ENCODE measurements at regions not wholly inside any gene's neighbourhood (a gene's known extent, or its start where the extent isn't known, plus 50 kb on each side); places are given as distances from the start of the nearest gene placed in this dataset.
"Not testable (repeated sequence)": the region's sequence is repeated elsewhere in the genome, so short reads cannot be mapped to it uniquely, and the experiment has no call there.

DNA sequence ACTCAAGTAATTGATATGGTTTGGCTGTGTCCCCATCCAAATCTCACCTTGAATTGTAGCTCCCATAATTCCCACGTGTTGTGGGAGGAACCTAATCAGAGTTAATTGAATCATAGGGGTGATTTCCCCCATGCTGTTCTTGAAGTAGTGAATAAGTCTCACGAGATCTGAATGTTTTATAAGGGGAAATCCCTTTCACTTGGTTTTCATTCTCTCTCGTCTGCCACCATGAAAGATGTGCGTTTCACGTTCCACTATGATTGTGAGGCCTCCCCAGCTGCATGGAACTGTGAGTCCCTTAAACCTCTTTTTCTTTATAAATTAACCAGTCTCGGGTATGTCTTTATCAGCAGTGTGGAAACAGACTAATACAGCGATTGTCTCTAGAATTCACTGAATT is 135.4 kb downstream of the BACH1 start (continued):
- TF ChIP-seq ATF7 (IDR thresholded peaks at IDR 0.05) (no peak), ATF7 (CRISPR knock-in tag; IDR thresholded peaks at IDR 0.05) (no peak), ZNF678 (CRISPR knock-in tag; IDR thresholded peaks at IDR 0.05) (no peak), TBX2 (CRISPR knock-in tag; IDR thresholded peaks at IDR 0.05; ENCODE audit: borderline replicate concordance) (no peak)

- H4K20me1 ChIP-seq (ENCODE audit: insufficient read depth, low read length); FAIRE-seq; H3K79me2 ChIP-seq (ENCODE audit: insufficient read depth, low read length); in situ Hi-C loops (cut with HindIII; ENCODE audit: extremely low pct_ligation_motif_present, low pct_unique_long_range_greater_than_20kb); H3K4me3 ChIP-seq (replicated peaks in 1 of 3; ENCODE audit: insufficient read depth in 1 of 3, low read depth in 2 of 3, low read length in 3 of 3); H3K4me1 ChIP-seq (ENCODE audit: insufficient read depth, low read length); H3K4me2 ChIP-seq (ENCODE audit: low read depth, low read length); H3K36me3 ChIP-seq (replicated peaks in 1 of 2; ENCODE audit: control insufficient read depth in 1 of 2, insufficient read depth in 2 of 2, low read length in 2 of 2); POLR2A ChIA-PET; H3K9me3 ChIP-seq (ENCODE audit: low read length); H3K9ac ChIP-seq (ENCODE audit: insufficient read depth, low read depth, low read length); H3K27me3 ChIP-seq (ENCODE audit: control insufficient read depth in 1 of 2, insufficient read depth in 2 of 2, low read length in 2 of 2); H2AFZ ChIP-seq (ENCODE audit: low read length); BruUV-seq (replicated peaks); DNase-seq (ENCODE audit: low spot score); intact Hi-C loops (cut with micrococcal nuclease; ENCODE audit: unreplicated experiment); ATAC-seq; CTCF ChIA-PET (ENCODE audit: low intra/inter-chr PET ratio, low total read pairs); H3K27ac ChIP-seq (ENCODE audit: extremely low read length, insufficient read depth, low read length): not testable (repeated sequence)
- WGBS (ENCODE audit: low lambda C conversion rate), result 100% methylated on average over 2 of the region's 2 CpGs
Observed at GRCh38 chr21:29434982-29435381, 136.3 kb downstream of the BACH1 start.

GRCh38 chr21:29436143-29436542 is 137.4 kb downstream of the BACH1 start:
- ChIA-PET POLR2A (no interaction called here), CTCF (ENCODE audit: low intra/inter-chr PET ratio, low total read pairs) (no interaction called here)
- H3K36me3 ChIP-seq (replicated peaks in 1 of 2; ENCODE audit: control insufficient read depth in 1 of 2, insufficient read depth in 2 of 2, low read length in 2 of 2), result no peaks in the 10 kb centered on the region
- no peaks in the 10 kb centered on the region for H3K27me3 ChIP-seq (ENCODE audit: control insufficient read depth in 1 of 2, insufficient read depth in 2 of 2, low read length in 2 of 2)
- H3K4me3 ChIP-seq (replicated peaks in 1 of 3; ENCODE audit: insufficient read depth in 1 of 3, low read depth in 2 of 3, low read length in 3 of 3), result no peak overlapping the region
- ATAC-seq (no peak), DNase-seq (ENCODE audit: low spot score) (no peak), FAIRE-seq (no peak)
- no TSS peak for BruUV-seq (replicated peaks)
- intact Hi-C loops (cut with micrococcal nuclease; ENCODE audit: unreplicated experiment), result no loop called here
- H3K79me2 ChIP-seq (ENCODE audit: insufficient read depth, low read length), result no peaks in the 10 kb centered on the region
- no peak overlapping the region for H2AFZ ChIP-seq (ENCODE audit: low read length)
- no peak overlapping the region for H3K27ac ChIP-seq (ENCODE audit: extremely low read length, insufficient read depth, low read length)
- 92% methylated on average over 5 of the region's 5 CpGs for WGBS (ENCODE audit: low lambda C conversion rate)
- in situ Hi-C loops (cut with HindIII; ENCODE audit: extremely low pct_ligation_motif_present, low pct_unique_long_range_greater_than_20kb), result no loop called here
- no peak for TF ChIP-seq TFDP1 (CRISPR knock-in tag; IDR thresholded peaks at IDR 0.05; ENCODE audit: borderline replicate concordance)
- TF ChIP-seq ZNF691 (CRISPR knock-in tag; IDR thresholded peaks at IDR 0.05; ENCODE audit: borderline replicate concordance, low read depth), result no peak
- TF ChIP-seq ERF (CRISPR knock-in tag; IDR thresholded peaks at IDR 0.05), result no peak
- TF ChIP-seq, protein P1, sequence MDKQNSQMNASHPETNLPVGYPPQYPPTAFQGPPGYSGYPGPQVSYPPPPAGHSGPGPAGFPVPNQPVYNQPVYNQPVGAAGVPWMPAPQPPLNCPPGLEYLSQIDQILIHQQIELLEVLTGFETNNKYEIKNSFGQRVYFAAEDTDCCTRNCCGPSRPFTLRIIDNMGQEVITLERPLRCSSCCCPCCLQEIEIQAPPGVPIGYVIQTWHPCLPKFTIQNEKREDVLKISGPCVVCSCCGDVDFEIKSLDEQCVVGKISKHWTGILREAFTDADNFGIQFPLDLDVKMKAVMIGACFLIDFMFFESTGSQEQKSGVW (CRISPR knock-in tag; IDR thresholded peaks at IDR 0.05; ENCODE audit: borderline replicate concordance), result no peak
- no peak for TF ChIP-seq GRHL1 (CRISPR knock-in tag; conservative IDR thresholded peaks at IDR 0.05)
- no peak for TF ChIP-seq ZSCAN22 (CRISPR knock-in tag; IDR thresholded peaks at IDR 0.05)
- H3K4me2 ChIP-seq (ENCODE audit: low read depth, low read length), result no peak overlapping the region
- H3K4me1 ChIP-seq (ENCODE audit: insufficient read depth, low read length), result no peaks in the 10 kb centered on the region
- no peaks in the 10 kb centered on the region for H4K20me1 ChIP-seq (ENCODE audit: insufficient read depth, low read length)
- H3K9me3 ChIP-seq (ENCODE audit: low read length), result no peaks in the 10 kb centered on the region
- H3K9ac ChIP-seq (ENCODE audit: insufficient read depth, low read depth, low read length), result no peak overlapping the region

Measured in HepG2 (cell line).